PC-9 (cell line): ENCODE measurements at regions not wholly inside any gene's neighbourhood (a gene's known extent, or its start where the extent isn't known, plus 50 kb on each side); places are given as distances from the start of the nearest gene placed in this dataset.

ENCODE experiments used
- CTCF ChIP-seq: fragments of 200-600 bp; sonication (generic); conservative IDR thresholded peaks from 2 replicates; pipeline ENCODE4 v1.6.1; 2017; ENCODE audit warnings: mixed run types, antibody characterized with exemption, mild to moderate bottlenecking, moderate library complexity
- EZH2 ChIP-seq: fragments of 200-600 bp; sonication (generic); IDR thresholded peaks from 2 replicates; pipeline ENCODE4 v1.8.0; 2017; ENCODE audit warnings: antibody characterized with exemption, low read depth

- TF ChIP-seq CTCF, result no peak
- TF ChIP-seq EZH2, result no peak
These were observed 262.5 kb upstream of the LMCD1 start for GRCh38 chr3:8239095-8239494.
